B cell (primary cell): ENCODE measurements at regions not wholly inside any gene's neighbourhood (a gene's known extent, or its start where the extent isn't known, plus 50 kb on each side); places are given as distances from the start of the nearest gene placed in this dataset.

ENCODE experiments used
- ATAC-seq: fragments of 200-7000 bp; cut with Tn5 transposase; one replicate; pipeline ENCODE4 v1.10.0; 2021; ENCODE audit warnings: low read depth, mild to moderate bottlenecking, moderate number of reproducible peaks, moderate library complexity
- CTCF ChIA-PET: fragments of 350-600 bp; sonication (Branson Sonifier 250); formaldehyde crosslinking; loops from one replicate; lab custom pipeline; 2021; ENCODE audit warnings: antibody characterized with exemption, inconsistent platforms; lab: Charles Lee
- POLR2A ChIA-PET: fragments of 350-600 bp; sonication (Branson Sonifier 250); formaldehyde crosslinking; loops from one replicate; lab custom pipeline; 2021; ENCODE audit warnings: antibody characterized with exemption; lab: Charles Lee
- DNase-seq: peaks from one replicate; pipeline ENCODE4 v3.0.0; 2013
- H2AFZ ChIP-seq: 2 replicates; pipeline ENCODE4 v1.6.1; 2012; ENCODE audit warnings: mild to moderate bottlenecking, low read depth, low read length; ENCODE audit not compliant: insufficient read depth, poor library complexity, severe bottlenecking
- H3K27ac ChIP-seq, 2 donors: 1 replicate in 1 of 2; 2 replicates in 1 of 2; pipeline ENCODE4 v1.5.1; 2012 to 2013; ENCODE audit warnings: low read length in 2 of 2, mild to moderate bottlenecking in 2 of 2, moderate library complexity in 1 of 2
- H3K27me3 ChIP-seq, 4 experiments: fragments of 200-600 bp in 1 of 4; sonication (generic) in 1 of 4; replicated peaks in 1 of 4; 1 replicate in 2 of 4; 2 replicates in 2 of 4; pipeline versions ENCODE4 v1.6.1 to v1.7.0; 2013 to 2016; ENCODE audit warnings: low read length in 3 of 4, mild to moderate bottlenecking in 2 of 4, mixed read lengths in 1 of 4, moderate library complexity in 1 of 4; ENCODE audit not compliant: insufficient read depth in 4 of 4, control insufficient read depth in 3 of 4; ENCODE audit errors: control extremely low read depth in 1 of 4
- H3K36me3 ChIP-seq, 2 experiments: replicated peaks in 1 of 2; 1 replicate in 1 of 2; 2 replicates in 1 of 2; pipeline versions ENCODE4 v1.6.1 to v1.7.1; 2013; ENCODE audit warnings: low read length in 1 of 2; ENCODE audit not compliant: insufficient read depth in 2 of 2, control insufficient read depth in 1 of 2; ENCODE audit errors: control extremely low read depth in 1 of 2, extremely low read depth in 1 of 2
- H3K4me1 ChIP-seq, 2 donors: fragments of 200-600 bp in 1 of 2; sonication (generic) in 1 of 2; 1 replicate in 1 of 2; 2 replicates in 1 of 2; pipeline versions ENCODE4 v1.5.1 to v1.6.1; 2013 to 2017; ENCODE audit warnings: low read length in 2 of 2; ENCODE audit not compliant: control insufficient read depth in 2 of 2, insufficient read depth in 2 of 2
- H3K4me2 ChIP-seq: replicated peaks from 2 replicates; pipeline ENCODE3; 2012; ENCODE audit warnings: mild to moderate bottlenecking, low read depth, low read length; ENCODE audit not compliant: poor library complexity, severe bottlenecking
- H3K4me3 ChIP-seq, 5 experiments: fragments of 200-600 bp in 1 of 5; sonication (generic) in 1 of 5; 1 replicate in 3 of 5; 2 replicates in 2 of 5; pipeline versions ENCODE4 v1.5.1 to v1.7.0; 2011 to 2016; ENCODE audit warnings: low read length in 4 of 5, mild to moderate bottlenecking in 4 of 5, low read depth in 2 of 5, control low read depth in 1 of 5, moderate library complexity in 1 of 5; ENCODE audit not compliant: insufficient read depth in 1 of 5; ENCODE audit errors: control extremely low read depth in 1 of 5, extremely low read depth in 1 of 5
- H3K79me2 ChIP-seq: fragments of 200-600 bp; sonication (generic); one replicate; pipeline ENCODE4 v1.6.0; 2016; ENCODE audit warnings: low read length; ENCODE audit not compliant: control insufficient read depth, insufficient read depth
- H3K9ac ChIP-seq: fragments of 200-600 bp; sonication (generic); 2 replicates; pipeline ENCODE4 v1.6.1; 2017; ENCODE audit warnings: mild to moderate bottlenecking, low read length, moderate library complexity
- H3K9me3 ChIP-seq, 3 donors: one replicate each; pipeline versions ENCODE4 v1.6.1 to v1.7.1; 2013; ENCODE audit warnings: low read length in 2 of 3; ENCODE audit not compliant: control insufficient read depth in 2 of 3, insufficient read depth in 1 of 3; ENCODE audit errors: control extremely low read depth in 1 of 3
- H4K20me1 ChIP-seq: 2 replicates; pipeline ENCODE4 v1.6.0; 2012; ENCODE audit warnings: mild to moderate bottlenecking, low read length; ENCODE audit not compliant: insufficient read depth, control insufficient read depth, poor library complexity, severe bottlenecking
- H3K27ac Mint-ChIP-seq: one replicate; pipeline ENCODE4 v1.8.0; 2021; ENCODE audit warnings: mixed read lengths
- H3K27me3 Mint-ChIP-seq: one replicate; pipeline ENCODE4 v1.8.0; 2021; ENCODE audit warnings: mixed read lengths
- H3K4me1 Mint-ChIP-seq: one replicate; pipeline ENCODE4 v1.8.0; 2021; ENCODE audit warnings: mixed read lengths
- H3K4me3 Mint-ChIP-seq: one replicate; pipeline ENCODE4 v1.8.0; 2021; ENCODE audit warnings: mixed read lengths
- H3K9me3 Mint-ChIP-seq: one replicate; pipeline ENCODE4 v1.8.0; 2022; ENCODE audit warnings: mixed read lengths; ENCODE audit not compliant: insufficient read depth
- EZH2 ChIP-seq: IDR thresholded peaks from 2 replicates; pipeline ENCODE4 v1.6.1; 2012; ENCODE audit warnings: borderline replicate concordance, low read depth, mild to moderate bottlenecking, moderate library complexity, low read length; ENCODE audit not compliant: insufficient read depth, poor library complexity, severe bottlenecking
- WGBS: methylation state at CpG from one replicate; pipeline ENCODE4 v1.1.5; 2013; ENCODE audit warnings: missing lambda C conversion rate; ENCODE audit not compliant: insufficient coverage; 5-methylcytosine and 5-hydroxymethylcytosine counted together
- intact Hi-C: fragments of 100-400 bp; cut with micrococcal nuclease; formaldehyde crosslinking; loops from one replicate; pipeline ENCODE4 v1.10.0; 2022
- TF ChIP-seq, protein P1 (sequence below): fragments of 200-600 bp; IDR thresholded peaks from one replicate; pipeline ENCODE4 v1.8.0; 2022; ENCODE audit warnings: antibody characterized with exemption, mild to moderate bottlenecking

DNA sequence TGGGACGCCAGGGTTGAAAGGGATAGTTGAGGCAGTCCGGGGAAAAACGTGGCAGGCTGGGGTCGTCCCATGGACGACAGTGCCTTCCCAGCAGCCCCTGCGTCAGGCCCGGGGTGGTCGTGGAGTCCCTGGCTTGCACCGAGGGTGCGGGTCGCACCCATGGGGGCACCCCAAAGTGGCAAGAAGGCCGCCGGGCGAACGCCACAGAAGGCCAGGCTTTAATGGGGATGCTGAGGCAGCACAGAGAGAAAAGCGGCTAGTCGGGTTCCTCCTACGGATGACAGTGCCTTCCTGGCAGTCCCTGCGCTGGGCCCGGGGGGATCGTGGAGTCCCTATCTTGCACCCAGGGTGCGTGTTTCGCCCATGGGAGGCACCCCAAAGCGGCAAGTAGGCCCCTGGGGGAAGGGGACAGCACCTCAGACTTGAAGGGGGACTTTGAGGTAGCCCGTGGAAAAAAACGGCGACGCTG is 158.6 kb upstream of the ALG10B start:
- peaks cover 0 to 100% (median 0%) of the 10 kb centered on the region in 3 donors for H3K9me3 ChIP-seq

DNA sequence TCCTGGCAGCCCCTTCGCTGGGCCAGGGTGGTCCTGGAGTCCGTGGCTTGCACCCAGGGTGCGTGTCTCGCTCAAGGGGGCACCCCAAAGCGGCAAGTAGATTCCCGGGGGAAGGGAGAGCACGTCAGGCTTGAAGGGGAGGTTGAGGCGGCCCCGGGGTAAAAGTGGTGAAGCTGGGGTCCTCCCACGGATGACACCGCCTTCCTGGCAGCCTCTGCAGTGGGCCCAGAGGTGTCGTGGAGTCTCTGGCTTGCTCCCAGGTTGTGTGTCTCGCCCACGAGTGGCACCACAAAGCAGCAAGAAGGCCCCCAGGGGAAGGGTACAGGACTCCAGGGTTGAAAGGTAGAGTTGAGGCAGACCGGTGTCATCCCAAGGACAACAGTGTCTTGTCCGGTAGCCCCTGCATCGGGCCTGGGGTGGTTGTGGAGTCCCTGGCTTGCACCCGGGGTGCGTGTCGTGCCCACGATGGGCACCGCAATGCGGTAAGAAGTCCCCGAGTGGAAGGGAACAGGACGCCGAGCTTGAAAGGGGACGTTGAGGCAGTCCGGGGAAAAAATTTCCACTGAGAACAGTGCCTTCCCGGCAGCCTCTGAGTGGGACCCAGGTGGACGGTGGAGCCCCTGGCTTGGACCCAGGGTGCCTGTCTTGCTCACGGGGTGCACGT is 158.0 kb upstream of the ALG10B start:
- no peak for ATAC-seq
- peaks cover 10% of the 10 kb centered on the region for H3K9me3 Mint-ChIP-seq
- no peak overlapping the region for H3K27ac Mint-ChIP-seq
- DNase-seq = no peak
- POLR2A ChIA-PET = no interaction called here
- no peak overlapping the region for H3K9ac ChIP-seq
- TF ChIP-seq, protein P1, sequence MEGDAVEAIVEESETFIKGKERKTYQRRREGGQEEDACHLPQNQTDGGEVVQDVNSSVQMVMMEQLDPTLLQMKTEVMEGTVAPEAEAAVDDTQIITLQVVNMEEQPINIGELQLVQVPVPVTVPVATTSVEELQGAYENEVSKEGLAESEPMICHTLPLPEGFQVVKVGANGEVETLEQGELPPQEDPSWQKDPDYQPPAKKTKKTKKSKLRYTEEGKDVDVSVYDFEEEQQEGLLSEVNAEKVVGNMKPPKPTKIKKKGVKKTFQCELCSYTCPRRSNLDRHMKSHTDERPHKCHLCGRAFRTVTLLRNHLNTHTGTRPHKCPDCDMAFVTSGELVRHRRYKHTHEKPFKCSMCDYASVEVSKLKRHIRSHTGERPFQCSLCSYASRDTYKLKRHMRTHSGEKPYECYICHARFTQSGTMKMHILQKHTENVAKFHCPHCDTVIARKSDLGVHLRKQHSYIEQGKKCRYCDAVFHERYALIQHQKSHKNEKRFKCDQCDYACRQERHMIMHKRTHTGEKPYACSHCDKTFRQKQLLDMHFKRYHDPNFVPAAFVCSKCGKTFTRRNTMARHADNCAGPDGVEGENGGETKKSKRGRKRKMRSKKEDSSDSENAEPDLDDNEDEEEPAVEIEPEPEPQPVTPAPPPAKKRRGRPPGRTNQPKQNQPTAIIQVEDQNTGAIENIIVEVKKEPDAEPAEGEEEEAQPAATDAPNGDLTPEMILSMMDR = no peak
- no peak for TF ChIP-seq EZH2
- H3K4me1 ChIP-seq = no peaks in the 10 kb centered on the region
- H4K20me1 ChIP-seq = no peaks in the 10 kb centered on the region
- no peaks in the 10 kb centered on the region for H3K4me1 Mint-ChIP-seq
- H3K9me3 ChIP-seq = peaks cover 0 to 100% (median 0%) of the 10 kb centered on the region in 3 donors
- H3K4me3 ChIP-seq = no peak overlapping the region
- H3K4me3 Mint-ChIP-seq = no peak overlapping the region
- H2AFZ ChIP-seq = no peak overlapping the region
- CTCF ChIA-PET = no interaction called here
- no peaks in the 10 kb centered on the region for H3K27me3 ChIP-seq
- whole genome bisulfite sequencing = 93% methylated on average over 31 of the region's 32 CpGs
- no peak overlapping the region for H3K4me2 ChIP-seq
- intact Hi-C loops = no loop called here
- H3K79me2 ChIP-seq = no peaks in the 10 kb centered on the region
- no peaks in the 10 kb centered on the region for H3K36me3 ChIP-seq
- H3K27ac ChIP-seq = no peak overlapping the region
- no peaks in the 10 kb centered on the region for H3K27me3 Mint-ChIP-seq

More for the DNA sequence above, 158.6 kb upstream of the ALG10B start:
- H3K79me2 ChIP-seq = no peaks in the 10 kb centered on the region
- Mint-ChIP-seq H3K4me1 (no peaks in the 10 kb centered on the region), H3K9me3 (peaks cover 8% of the 10 kb centered on the region), H3K27me3 (no peaks in the 10 kb centered on the region), H3K27ac (no peak overlapping the region), H3K4me3 (no peak overlapping the region)
- TF ChIP-seq EZH2 = no peak
- TF ChIP-seq, protein P1 = no peak
- no peaks in the 10 kb centered on the region for H3K36me3 ChIP-seq
- no peak overlapping the region for H2AFZ ChIP-seq
- intact Hi-C loops = no loop called here
- H3K9ac ChIP-seq = no peak overlapping the region
- ATAC-seq = no peak
- WGBS = 93% methylated on average over 28 of the region's 28 CpGs
- DNase-seq = no peak
- H3K27me3 ChIP-seq = no peaks in the 10 kb centered on the region
- POLR2A ChIA-PET = no interaction called here
- no peaks in the 10 kb centered on the region for H4K20me1 ChIP-seq
- no peak overlapping the region for H3K27ac ChIP-seq
- no peak overlapping the region for H3K4me2 ChIP-seq
- no peak overlapping the region for H3K4me3 ChIP-seq
- CTCF ChIA-PET = no interaction called here
- no peaks in the 10 kb centered on the region for H3K4me1 ChIP-seq
